GM19324 (cell line): ENCODE measurements at regions not wholly inside any gene's neighbourhood (a gene's known extent, or its start where the extent isn't known, plus 50 kb on each side); places are given as distances from the start of the nearest gene placed in this dataset.
"Not testable (repeated sequence)": the region's sequence is repeated elsewhere in the genome, so short reads cannot be mapped to it uniquely, and the experiment has no call there.

Experiments used
- ATAC-seq: cut with Tn5 transposase; IDR thresholded peaks from one replicate; pipeline ENCODE4 v1.9.1; 2021; ENCODE audit warnings: mild to moderate bottlenecking, moderate library complexity; ENCODE audit not compliant: unreplicated experiment, low FRiP score

DNA sequence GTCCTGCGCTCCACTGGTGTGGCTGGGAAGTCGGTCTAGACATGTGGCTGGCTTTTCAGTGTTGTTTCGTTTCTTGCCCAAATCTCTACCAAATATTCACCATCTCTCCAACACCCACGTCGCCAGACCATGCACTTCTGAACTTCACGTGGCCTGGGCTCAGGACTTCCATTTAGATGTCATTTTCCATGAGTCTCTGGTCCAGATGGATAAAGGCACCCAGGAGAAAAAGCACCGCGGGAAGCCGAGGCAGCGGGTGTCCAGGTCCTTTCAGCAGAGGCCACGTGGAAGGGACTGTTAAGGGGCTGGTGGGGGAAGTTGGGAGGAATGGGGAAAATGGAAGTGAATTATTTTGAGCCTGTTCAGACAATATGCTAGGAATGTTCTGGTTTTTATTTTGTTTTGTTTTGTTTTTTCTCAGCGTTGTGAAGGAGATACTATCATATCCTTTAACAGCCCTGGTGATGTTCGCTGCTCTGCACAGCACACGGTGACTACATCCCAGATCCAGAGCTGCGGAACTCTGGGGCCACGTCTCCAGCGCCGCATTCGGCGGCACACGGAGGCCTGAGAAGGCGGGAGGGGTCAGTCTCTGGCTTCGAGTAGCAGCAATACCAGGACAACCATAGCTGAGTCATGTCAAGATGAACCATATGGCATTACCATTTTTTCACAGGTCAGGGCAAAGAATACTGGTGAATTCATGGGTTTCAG lies 230.3 kb downstream of the THBS2 start:
- ATAC-seq, result no peak

DNA sequence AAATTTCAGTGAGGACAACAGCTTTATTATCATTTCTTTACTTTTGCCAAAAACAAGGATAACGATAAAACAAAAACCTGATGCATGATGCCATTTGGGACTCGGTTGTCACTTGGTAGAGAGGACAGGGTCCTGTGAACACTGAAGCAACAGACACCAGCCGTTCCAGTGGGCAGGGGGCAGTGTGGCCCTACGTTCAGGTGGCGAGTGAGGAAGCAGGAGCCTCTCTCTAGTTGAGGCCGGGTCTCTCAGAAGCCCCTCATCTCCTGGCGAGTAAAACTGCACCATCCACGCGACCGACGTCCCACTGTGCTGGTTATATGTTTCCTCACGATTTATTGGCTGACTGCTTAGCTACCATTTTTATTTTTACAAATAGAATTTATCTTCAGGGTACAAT lies 231.6 kb downstream of the THBS2 start:
- ATAC-seq, result no peak

DNA sequence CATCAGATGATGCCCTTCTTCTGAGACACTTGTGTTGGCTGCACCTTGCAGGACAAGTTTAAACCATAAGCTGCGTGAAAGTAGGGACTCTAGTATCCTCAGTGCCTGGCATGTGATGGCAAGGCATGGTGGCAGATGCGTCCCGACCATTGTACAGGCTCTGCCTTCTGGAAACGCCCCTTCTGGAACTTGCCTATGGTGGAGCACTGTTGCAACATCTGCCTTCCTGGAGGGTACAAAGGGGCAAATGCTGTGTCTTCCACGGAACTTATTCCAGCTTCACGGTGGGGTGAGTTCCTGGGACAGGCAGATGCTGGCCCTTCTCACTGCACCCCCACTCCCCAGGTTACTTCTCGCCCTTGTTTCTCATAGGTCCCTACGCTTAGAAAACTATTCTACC lies 232.8 kb downstream of the THBS2 start:
- ATAC-seq, result no peak

DNA sequence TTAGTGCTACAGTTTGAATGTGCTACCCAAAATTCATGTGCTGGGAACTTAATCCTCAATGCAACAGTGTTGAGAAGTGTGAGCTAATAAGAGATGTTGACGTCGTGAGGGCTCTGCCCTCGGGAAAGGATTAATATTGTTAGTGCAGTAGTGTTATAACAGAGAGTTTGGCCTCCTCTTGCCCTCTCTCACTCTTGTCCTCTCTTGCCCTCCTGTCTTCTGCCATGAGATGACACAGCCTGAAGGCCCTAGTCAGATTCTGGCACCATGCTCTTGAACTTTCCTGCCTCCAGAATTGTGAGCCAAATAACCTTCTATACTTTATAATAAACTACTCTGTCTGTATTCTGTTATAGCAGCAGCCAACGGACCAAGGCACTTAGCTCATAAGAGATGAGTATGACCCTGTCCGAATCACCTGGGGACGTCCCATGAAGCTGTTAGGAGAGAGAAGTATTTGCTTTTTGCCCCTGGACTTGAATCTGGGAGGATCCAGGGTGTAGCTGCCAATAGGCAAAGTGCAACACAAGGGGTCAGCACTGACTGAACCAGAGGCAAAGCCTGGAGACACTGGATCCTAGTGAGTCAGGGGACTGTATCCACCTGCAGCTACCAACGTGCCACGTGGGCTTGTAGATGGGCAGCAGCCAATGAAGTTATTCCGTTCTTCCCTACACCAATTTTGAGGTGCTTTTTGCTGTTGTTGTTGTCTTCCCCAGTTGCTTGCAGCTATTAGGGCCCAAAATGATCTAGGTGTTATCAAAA lies 233.7 kb downstream of the THBS2 start:
- no peak for ATAC-seq

GRCh38 chr6:169019111-169019510 lies 234.5 kb downstream of the THBS2 start:
- ATAC-seq, result no peak

- ATAC-seq, result no peak
Measured at GRCh38 chr6:169016758-169017157, 236.9 kb downstream of the THBS2 start.

- no peak for ATAC-seq
Measured at GRCh38 chr6:169014211-169015197, 239.1 kb downstream of the THBS2 start.

- ATAC-seq, result no peak
Measured at GRCh38 chr6:169009628-169010027, 244.0 kb downstream of the THBS2 start.

DNA sequence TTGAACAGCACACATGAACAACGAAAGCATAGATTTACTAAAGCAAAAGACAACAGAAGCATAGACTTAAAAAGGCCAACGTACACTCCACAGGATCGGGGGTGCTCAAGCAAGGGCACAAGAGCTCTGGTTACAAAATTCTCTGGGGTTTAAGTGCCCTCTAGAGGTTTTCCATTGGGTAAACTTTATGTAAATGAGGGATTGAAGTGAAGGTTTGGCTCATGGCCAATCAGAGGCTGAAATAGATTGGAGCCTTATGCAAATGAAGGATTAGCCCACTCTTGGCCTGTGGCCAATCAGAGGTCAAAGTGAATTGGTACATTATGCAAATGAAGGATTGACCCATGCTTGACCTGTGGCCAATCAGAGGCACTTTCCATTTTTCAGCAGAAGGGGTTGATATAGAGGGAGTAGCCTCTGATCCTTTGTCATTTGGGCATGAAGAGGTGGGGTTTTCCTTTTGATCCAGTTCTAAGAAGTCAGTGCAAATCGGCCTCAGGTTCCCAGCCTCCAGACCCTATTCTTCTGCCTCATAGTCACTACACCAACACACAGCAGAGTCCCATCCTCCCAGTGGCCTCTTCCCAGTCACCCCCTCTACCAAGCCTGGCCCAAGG lies 244.9 kb downstream of the THBS2 start:
- no peak for ATAC-seq

DNA sequence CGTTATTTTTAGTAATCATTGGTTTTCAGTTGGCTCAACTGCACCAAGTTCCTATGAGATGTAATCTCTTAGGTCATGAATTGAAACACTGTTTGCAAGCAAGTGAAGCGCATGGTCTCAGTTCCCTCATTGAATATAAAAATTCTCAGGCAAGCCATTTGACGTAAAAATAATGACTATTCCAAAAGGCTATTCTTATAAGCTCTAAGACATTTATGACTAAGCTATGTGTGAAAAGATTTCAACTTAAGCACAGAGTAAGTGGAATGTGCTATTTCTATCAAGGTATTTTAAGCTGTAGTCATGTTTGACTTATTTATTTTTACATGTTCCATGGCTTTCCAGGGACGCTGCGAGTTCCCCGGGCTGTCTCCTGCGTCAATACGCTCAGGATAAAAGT lies 248.5 kb downstream of the THBS2 start:
- no peak for ATAC-seq

DNA sequence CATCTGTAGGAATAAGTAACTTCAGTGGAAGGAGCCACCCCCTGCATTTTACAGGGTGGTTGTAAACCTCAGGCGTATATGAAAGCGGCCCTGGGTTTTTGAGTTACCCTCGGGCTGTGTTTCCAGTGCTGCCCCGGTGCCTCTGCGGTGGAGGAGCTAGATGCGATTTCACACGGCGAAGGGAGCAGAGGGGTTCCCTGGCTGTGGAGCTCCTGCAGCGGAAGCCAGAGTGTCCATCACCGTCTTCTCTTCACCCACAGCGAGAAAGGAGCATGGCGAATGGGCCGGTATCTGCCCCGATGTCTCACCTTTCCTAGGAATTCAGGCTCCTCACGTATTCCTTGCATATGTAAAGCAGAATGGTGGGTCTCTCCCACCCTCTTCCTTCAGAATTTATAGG lies 253.6 kb downstream of the THBS2 start:
- ATAC-seq, result no peak

GRCh38 chr6:168999392-168999791 lies 254.3 kb downstream of the THBS2 start:
- no peak for ATAC-seq

DNA sequence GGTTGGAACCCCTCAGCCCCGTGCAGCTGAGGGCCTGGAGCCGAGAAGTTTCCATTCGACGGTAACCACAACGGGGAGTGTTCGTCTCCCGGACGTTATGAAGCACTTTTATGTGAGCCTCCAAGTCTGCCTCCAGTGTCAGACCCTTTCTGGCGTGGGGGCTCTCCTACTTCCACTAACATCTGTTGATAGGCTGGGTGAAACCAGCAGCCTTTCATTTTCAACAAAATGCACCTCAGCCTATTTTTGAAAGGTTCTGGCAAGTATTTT lies 257.4 kb downstream of the THBS2 start:
- ATAC-seq, result no peak

DNA sequence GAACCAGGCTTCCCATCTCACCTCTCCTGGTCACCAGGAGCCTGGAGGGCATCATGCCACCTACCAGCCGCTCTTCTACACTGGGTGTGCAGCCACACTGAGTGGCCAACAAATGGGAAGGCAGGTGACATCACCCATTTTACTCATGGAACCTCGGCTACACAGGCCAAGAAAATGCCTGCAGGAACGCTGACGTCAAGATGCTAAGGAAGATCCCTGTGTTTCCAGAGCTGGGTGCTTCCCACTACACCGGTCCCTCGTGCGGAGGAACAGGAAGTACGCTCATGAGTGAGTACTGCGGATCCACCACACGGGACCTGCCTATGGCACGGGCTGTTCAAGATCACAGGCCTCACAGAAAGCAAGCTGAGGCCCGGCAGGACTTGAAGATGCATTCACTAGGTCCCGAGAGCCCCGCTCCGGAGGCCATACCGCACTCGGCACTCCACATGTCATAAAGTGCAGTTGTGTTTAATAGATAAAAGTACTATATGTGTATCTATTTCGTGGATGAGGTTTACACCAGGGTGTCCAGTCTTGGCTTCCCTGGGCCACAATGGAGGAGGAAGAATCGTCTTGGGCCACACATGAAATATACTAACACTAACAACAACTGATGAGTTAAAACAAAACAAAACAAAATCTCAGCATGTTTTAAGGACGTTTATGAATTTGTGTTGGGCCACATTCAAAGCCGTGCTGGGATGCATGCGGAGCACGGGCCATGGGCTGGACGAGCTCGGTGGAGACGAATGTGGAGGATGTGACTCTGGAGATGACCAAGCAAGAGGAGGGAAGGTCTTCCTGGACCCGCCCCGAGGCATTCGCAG lies 257.9 kb downstream of the THBS2 start:
- ATAC-seq, result no peak

GRCh38 chr6:168994956-168995355 lies 258.7 kb downstream of the THBS2 start:
- ATAC-seq, result no peak

- ATAC-seq, result no peak
Measured at GRCh38 chr6:168992446-168993144, 261.1 kb downstream of the THBS2 start.

- not testable (repeated sequence) for ATAC-seq
Measured at GRCh38 chr6:168991695-168992094, 262.0 kb downstream of the THBS2 start.

- no peak for ATAC-seq
Measured at GRCh38 chr6:168990019-168990751, 263.5 kb downstream of the THBS2 start.

- no peak for ATAC-seq
Measured at GRCh38 chr6:168989421-168989820, 264.2 kb downstream of the THBS2 start.
